NB4 (cell line): ENCODE measurements at regions not wholly inside any gene's neighbourhood (a gene's known extent, or its start where the extent isn't known, plus 50 kb on each side); places are given as distances from the start of the nearest gene placed in this dataset.

ENCODE experiments used
- DNase-seq: peaks from one replicate; pipeline ENCODE4 v3.0.0; 2010; ENCODE audit warnings: low read depth
- H3K4me3 ChIP-seq: one replicate; pipeline ENCODE4 v1.5.1; 2011; ENCODE audit warnings: mild to moderate bottlenecking, low read depth, low read length, moderate library complexity
- MYC ChIP-seq: IDR thresholded peaks from 2 replicates; pipeline ENCODE4 v1.6.1; 2011; ENCODE audit warnings: low read depth, low read length
- POLR2A ChIP-seq: IDR thresholded peaks from 2 replicates; pipeline ENCODE4 v1.6.1; 2011; ENCODE audit warnings: mild to moderate bottlenecking; ENCODE audit not compliant: insufficient read length; ENCODE audit errors: extremely low read depth
- TF ChIP-seq, protein P1 (sequence below): IDR thresholded peaks from one replicate; pipeline ENCODE4 v1.5.1; 2012; ENCODE audit warnings: low read depth, low read length
- TF ChIP-seq, protein P2 (sequence below): IDR thresholded peaks from 2 replicates; pipeline ENCODE4 v1.6.1; 2011; ENCODE audit warnings: low read depth, low read length

DNA sequence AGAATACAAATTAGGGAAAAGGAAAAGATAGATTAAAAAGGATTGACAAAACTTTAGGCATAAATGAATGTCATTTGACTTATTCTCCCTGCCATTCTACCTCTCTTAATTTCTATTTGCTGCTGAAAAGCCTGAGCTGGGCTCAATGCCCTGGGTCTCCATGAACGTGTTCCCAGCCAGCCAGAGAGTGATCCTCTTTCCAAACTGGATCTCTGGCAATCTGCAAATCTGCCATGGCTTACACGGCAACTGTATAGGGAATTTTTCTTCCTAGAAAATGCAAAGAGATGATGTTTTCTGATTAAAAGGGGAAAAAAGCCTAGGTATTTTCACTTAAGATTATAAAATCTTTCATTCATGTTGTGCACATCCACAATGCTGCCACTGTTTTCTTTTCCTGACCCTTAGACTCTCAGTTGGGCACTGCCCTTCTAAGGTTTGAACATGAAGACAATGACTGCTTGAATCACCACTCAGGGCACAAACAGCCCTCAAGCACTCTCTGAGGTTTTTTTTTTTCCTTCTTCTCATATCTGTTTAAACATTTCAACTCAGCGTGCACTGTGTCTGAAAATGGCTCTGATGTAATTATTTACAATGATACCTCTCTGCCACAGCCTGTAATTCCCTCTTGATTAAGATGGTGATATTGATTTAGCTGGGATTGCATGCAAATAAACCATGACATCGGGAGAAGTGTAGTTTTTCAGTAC lies 60.3 kb downstream of the DACT1 start:
- no peak overlapping the region for H3K4me3 ChIP-seq
- DNase-seq, result no peak
- TF ChIP-seq, protein P1, sequence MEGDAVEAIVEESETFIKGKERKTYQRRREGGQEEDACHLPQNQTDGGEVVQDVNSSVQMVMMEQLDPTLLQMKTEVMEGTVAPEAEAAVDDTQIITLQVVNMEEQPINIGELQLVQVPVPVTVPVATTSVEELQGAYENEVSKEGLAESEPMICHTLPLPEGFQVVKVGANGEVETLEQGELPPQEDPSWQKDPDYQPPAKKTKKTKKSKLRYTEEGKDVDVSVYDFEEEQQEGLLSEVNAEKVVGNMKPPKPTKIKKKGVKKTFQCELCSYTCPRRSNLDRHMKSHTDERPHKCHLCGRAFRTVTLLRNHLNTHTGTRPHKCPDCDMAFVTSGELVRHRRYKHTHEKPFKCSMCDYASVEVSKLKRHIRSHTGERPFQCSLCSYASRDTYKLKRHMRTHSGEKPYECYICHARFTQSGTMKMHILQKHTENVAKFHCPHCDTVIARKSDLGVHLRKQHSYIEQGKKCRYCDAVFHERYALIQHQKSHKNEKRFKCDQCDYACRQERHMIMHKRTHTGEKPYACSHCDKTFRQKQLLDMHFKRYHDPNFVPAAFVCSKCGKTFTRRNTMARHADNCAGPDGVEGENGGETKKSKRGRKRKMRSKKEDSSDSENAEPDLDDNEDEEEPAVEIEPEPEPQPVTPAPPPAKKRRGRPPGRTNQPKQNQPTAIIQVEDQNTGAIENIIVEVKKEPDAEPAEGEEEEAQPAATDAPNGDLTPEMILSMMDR, result no peak
- TF ChIP-seq, protein P2, sequence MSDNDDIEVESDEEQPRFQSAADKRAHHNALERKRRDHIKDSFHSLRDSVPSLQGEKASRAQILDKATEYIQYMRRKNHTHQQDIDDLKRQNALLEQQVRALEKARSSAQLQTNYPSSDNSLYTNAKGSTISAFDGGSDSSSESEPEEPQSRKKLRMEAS, result no peak
- TF ChIP-seq MYC, result no peak
- no peak for TF ChIP-seq POLR2A

DNA sequence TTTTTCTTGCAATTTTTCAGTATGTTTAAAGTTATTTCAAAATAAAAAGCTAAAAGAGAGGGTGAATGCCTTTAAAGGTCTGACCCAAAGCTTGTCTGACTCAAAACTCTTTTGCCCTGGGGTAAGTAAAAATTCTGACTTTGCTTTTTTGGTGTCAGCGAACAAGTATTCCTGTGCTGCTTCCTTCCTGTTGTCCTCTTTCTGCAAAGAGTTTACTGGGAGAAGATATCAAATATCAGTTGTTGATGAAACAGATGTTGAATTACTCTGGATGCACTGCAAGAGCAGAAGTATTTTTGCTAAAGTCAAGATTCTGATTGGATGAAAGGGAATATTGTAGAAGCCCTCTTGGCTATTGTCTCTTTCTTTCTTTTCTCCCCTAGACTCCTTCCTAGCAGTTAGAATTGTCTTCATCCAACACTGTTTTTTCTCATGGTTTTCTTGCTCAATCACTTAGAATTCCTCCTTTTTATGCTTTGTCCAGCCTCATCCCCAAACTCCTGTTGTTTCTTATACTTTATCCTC lies 62.0 kb downstream of the DACT1 start:
- H3K4me3 ChIP-seq, result no peak overlapping the region
- no peak for DNase-seq
- TF ChIP-seq, protein P2, result no peak
- no peak for TF ChIP-seq POLR2A
- TF ChIP-seq, protein P1, result no peak
- TF ChIP-seq MYC, result no peak

DNA sequence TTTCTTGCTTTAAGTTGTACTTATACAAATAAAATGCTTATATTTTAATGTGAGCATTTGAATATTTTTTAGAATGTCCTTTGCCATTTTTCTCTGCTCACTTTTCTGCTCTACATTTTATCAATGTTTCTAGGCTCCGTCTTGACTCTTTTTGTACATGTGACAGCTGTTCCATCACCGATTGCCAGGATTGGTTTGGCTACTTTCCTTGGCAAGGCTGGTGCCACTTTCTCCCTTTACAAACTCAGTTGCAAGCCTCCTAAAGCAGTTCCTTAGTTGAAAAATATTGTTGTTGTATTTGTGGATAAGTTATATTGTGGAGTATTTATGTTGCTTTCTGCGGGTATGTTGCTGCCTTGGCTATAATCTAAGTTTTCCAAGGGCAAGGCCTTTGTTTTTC lies 63.4 kb downstream of the DACT1 start:
- DNase-seq, result no peak
- no peak overlapping the region for H3K4me3 ChIP-seq
- TF ChIP-seq MYC (no peak), POLR2A (no peak)
- TF ChIP-seq, protein P2, result no peak
- TF ChIP-seq, protein P1, result no peak

DNA sequence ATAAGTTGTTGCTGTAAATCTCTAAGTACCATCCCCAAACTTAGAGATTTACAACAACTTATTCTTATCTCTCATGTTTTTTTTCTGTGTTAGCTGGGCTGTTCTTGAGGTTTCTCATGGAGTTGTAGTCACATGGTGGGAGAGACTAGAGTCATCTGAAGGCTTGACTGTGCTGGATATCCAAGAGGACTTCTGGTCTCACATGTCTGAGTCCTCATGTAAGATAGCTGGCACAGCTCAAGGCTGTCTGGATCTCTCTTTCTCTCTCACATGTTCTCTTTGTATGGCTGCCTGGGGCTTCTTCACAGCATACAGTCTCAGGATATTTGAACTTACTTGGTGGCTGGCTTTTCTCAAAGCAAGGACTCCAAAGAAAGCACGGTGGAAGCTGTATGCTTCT lies 63.8 kb downstream of the DACT1 start:
- TF ChIP-seq MYC, result no peak
- TF ChIP-seq, protein P2, result no peak
- TF ChIP-seq, protein P1, result no peak
- TF ChIP-seq POLR2A, result no peak
- H3K4me3 ChIP-seq, result no peak overlapping the region
- no peak for DNase-seq

DNA sequence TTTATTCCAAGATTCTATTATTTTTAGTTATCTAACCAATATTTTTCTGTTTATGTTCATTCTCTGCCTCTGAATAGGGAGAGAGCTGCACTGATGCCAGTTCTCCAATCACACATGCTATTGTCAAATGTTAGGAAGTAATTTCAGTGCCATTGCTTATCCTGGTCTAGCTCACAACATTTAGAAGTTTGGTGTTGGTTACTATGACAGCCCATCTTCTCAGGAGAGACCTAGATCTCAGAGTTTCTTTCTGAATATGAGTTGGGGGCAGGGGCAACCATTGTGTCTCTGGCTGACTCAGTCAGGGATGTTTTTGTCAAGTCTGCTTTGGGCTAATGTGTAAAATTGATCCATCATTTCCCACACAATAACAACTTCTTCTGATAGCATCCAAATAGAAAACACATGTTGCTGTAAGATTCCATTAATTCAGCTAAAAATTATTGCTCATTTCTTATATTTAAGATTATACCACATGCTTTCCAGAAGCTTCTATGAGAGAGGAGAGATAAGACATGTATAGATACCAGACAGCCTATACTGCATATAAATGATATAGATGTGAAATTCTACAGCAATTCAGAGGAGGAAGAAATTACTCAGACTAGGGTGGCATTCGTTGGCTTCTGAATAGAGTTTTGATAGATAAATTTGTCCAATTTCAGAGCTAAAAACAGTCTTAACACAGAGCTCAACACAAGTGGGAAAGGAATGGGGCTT lies 64.8 kb downstream of the DACT1 start:
- no peak for DNase-seq
- TF ChIP-seq, protein P2, result no peak
- TF ChIP-seq POLR2A (no peak), MYC (no peak)
- TF ChIP-seq, protein P1, result no peak
- no peak overlapping the region for H3K4me3 ChIP-seq
